NB4 (cell line): ENCODE measurements at regions not wholly inside any gene's neighbourhood (a gene's known extent, or its start where the extent isn't known, plus 50 kb on each side); places are given as distances from the start of the nearest gene placed in this dataset.

Source experiments
- CTCF ChIP-seq: IDR thresholded peaks from one replicate; pipeline ENCODE4 v1.5.1; 2012; ENCODE audit warnings: low read depth, low read length
- MYC ChIP-seq: IDR thresholded peaks from 2 replicates; pipeline ENCODE4 v1.6.1; 2011; ENCODE audit warnings: low read depth, low read length
- POLR2A ChIP-seq: IDR thresholded peaks from 2 replicates; pipeline ENCODE4 v1.6.1; 2011; ENCODE audit warnings: mild to moderate bottlenecking; ENCODE audit not compliant: insufficient read length; ENCODE audit errors: extremely low read depth

GRCh38 chr12:61232040-61232439 lies 1028.2 kb upstream of the USP15 start:
- no peak for TF ChIP-seq POLR2A
- no peak for TF ChIP-seq CTCF
- TF ChIP-seq MYC = no peak
